ENCODE measurements at regions not wholly inside any gene's neighbourhood (a gene's known extent, or its start where the extent isn't known, plus 50 kb on each side); places are given as distances from the start of the nearest gene placed in this dataset.

DNA sequence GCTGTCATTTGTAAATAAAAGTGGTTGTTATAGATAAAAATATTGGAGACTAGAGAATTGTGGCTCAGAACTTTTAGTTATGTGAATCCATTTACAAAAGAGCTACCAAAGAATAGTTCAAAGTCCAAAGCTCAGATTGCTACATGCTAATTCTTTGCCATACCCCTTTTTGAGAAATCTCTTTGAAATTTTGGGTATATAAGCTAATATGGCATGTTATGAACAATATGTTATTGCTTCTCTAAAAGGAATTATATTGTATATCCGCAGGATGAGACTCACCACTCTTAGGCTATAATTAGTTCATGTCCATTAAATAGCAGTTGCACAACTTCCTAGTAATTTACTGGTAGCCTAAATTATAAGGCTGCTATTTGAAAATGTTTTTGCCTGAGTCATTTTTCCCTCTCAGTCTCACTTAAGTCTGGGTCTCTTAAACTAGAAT, 178.0 kb downstream of the ZNF281 start:
- TF ChIP-seq, protein P1, sequence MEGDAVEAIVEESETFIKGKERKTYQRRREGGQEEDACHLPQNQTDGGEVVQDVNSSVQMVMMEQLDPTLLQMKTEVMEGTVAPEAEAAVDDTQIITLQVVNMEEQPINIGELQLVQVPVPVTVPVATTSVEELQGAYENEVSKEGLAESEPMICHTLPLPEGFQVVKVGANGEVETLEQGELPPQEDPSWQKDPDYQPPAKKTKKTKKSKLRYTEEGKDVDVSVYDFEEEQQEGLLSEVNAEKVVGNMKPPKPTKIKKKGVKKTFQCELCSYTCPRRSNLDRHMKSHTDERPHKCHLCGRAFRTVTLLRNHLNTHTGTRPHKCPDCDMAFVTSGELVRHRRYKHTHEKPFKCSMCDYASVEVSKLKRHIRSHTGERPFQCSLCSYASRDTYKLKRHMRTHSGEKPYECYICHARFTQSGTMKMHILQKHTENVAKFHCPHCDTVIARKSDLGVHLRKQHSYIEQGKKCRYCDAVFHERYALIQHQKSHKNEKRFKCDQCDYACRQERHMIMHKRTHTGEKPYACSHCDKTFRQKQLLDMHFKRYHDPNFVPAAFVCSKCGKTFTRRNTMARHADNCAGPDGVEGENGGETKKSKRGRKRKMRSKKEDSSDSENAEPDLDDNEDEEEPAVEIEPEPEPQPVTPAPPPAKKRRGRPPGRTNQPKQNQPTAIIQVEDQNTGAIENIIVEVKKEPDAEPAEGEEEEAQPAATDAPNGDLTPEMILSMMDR (IDR thresholded peaks at IDR 0.05; ENCODE audit: partially characterized antibody, unreplicated experiment), result no peak
- Mint-ChIP-seq H3K4me3 (ENCODE audit: unreplicated experiment) (no peak overlapping the region), H3K36me3 (ENCODE audit: unreplicated experiment) (no peaks in the 10 kb centered on the region), H3K27me3 (ENCODE audit: unreplicated experiment) (peaks cover 2% of the 10 kb centered on the region), H3K4me1 (ENCODE audit: low read depth, unreplicated experiment) (no peaks in the 10 kb centered on the region), H3K27ac (ENCODE audit: unreplicated experiment) (no peak overlapping the region), H3K9me3 (ENCODE audit: unreplicated experiment) (no peaks in the 10 kb centered on the region)
- DNase-seq, result no peak

- Mint-ChIP-seq H3K36me3 (ENCODE audit: unreplicated experiment) (no peaks in the 10 kb centered on the region), H3K4me3 (ENCODE audit: unreplicated experiment) (no peak overlapping the region), H3K4me1 (ENCODE audit: low read depth, unreplicated experiment) (peaks cover 5% of the 10 kb centered on the region), H3K9me3 (ENCODE audit: unreplicated experiment) (no peaks in the 10 kb centered on the region), H3K27me3 (ENCODE audit: unreplicated experiment) (peaks cover 2% of the 10 kb centered on the region), H3K27ac (ENCODE audit: unreplicated experiment) (no peak overlapping the region)
- TF ChIP-seq, protein P1 (IDR thresholded peaks at IDR 0.05; ENCODE audit: partially characterized antibody, unreplicated experiment), result no peak
- DNase-seq, result no peak
Observed at GRCh38 chr1:200230671-200231070, 179.2 kb downstream of the ZNF281 start.

GRCh38 chr1:200228486-200228885, 181.3 kb downstream of the ZNF281 start:
- no peaks in the 10 kb centered on the region for H3K9me3 Mint-ChIP-seq (ENCODE audit: unreplicated experiment)
- H3K4me3 Mint-ChIP-seq (ENCODE audit: unreplicated experiment), result no peak overlapping the region
- no peaks in the 10 kb centered on the region for H3K36me3 Mint-ChIP-seq (ENCODE audit: unreplicated experiment)
- H3K27ac Mint-ChIP-seq (ENCODE audit: unreplicated experiment), result no peak overlapping the region
- H3K4me1 Mint-ChIP-seq (ENCODE audit: low read depth, unreplicated experiment), result peaks cover 5% of the 10 kb centered on the region
- no peaks in the 10 kb centered on the region for H3K27me3 Mint-ChIP-seq (ENCODE audit: unreplicated experiment)
- no peak for DNase-seq
- TF ChIP-seq, protein P1 (IDR thresholded peaks at IDR 0.05; ENCODE audit: partially characterized antibody, unreplicated experiment), result no peak

GRCh38 chr1:200228081-200228480, 181.8 kb downstream of the ZNF281 start:
- no peak overlapping the region for H3K4me3 Mint-ChIP-seq (ENCODE audit: unreplicated experiment)
- peaks cover 5% of the 10 kb centered on the region for H3K4me1 Mint-ChIP-seq (ENCODE audit: low read depth, unreplicated experiment)
- TF ChIP-seq, protein P1 (IDR thresholded peaks at IDR 0.05; ENCODE audit: partially characterized antibody, unreplicated experiment), result no peak
- H3K36me3 Mint-ChIP-seq (ENCODE audit: unreplicated experiment), result no peaks in the 10 kb centered on the region
- H3K27ac Mint-ChIP-seq (ENCODE audit: unreplicated experiment), result no peak overlapping the region
- H3K27me3 Mint-ChIP-seq (ENCODE audit: unreplicated experiment), result no peaks in the 10 kb centered on the region
- no peaks in the 10 kb centered on the region for H3K9me3 Mint-ChIP-seq (ENCODE audit: unreplicated experiment)
- no peak for DNase-seq
